SW480 (cell line): ENCODE measurements at regions not wholly inside any gene's neighbourhood (a gene's known extent, or its start where the extent isn't known, plus 50 kb on each side); places are given as distances from the start of the nearest gene placed in this dataset.

Experiments used
- DNase-seq: peaks from one replicate; pipeline ENCODE4 v3.0.0-alpha.2; 2016; ENCODE audit warnings: low spot score

DNA sequence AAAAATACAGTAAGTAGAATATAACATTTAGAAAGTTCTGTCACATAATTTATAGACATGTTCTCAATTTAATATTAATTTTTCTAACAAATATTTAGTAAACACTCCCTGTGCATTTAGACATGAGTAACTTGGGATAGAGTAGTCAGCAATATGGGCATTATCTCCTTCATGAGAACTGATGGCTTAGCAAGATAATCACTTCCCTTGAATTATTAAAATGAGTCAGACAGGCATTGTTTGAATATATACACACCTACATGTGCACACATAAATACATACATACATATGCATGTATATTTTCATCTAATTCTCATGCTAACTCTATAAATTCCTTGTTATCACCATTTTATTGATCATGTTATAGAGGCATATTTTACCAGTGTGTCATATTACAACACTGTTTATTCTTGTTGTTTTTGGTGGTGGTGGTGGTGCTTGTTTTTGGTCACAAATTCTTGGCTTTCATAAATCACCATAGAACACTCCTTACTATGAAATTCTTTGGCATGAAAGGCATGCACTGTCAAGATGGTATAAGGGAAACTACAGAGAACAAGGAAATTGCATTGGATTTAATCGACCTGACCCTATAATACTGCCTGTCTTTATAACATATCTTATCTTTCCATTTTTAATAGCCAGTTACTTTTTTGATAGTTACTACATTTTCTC is 434.5 kb upstream of the MANEA start:
- no peak for DNase-seq

- DNase-seq: no peak
These were observed 433.7 kb upstream of the MANEA start for GRCh38 chr6:95143408-95144180.

DNA sequence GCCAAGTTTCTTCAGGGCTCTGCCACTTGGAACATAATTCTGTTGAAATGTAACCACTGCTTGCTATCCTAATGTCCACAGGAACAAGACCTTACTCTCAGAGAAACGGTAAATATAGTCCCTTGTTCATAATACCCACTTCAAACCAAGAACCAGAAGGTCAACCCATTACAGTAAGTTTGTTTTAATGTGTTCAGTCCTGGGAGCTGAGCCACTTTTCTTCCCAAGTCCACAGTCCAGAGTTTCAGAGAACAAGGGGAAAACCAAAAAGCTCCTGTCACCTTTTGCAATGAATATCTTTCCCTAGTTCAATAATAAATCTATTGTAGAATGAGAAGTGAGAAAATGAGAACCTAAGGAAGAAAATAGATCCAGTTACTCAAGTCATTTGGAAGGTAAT is 431.9 kb upstream of the MANEA start:
- no peak for DNase-seq

DNA sequence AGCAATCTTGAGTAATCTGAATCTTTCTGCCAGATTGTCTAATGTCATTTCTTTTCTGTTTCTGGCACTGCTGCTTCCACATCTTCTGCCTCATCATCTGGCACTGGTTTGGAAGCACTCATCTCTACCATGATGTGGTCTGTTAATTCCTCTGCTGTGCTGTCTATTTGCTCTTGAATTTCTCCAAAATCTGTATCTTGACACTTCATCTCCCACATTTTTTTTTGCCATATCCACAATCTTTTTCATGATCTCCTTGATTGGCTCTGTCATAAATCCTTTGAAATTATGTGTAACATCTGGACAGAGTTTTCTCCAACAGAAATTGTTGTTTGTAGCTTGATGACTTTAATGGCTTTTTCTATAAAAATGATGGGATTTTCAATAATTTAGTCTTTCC is 417.8 kb upstream of the MANEA start:
- no peak for DNase-seq

DNA sequence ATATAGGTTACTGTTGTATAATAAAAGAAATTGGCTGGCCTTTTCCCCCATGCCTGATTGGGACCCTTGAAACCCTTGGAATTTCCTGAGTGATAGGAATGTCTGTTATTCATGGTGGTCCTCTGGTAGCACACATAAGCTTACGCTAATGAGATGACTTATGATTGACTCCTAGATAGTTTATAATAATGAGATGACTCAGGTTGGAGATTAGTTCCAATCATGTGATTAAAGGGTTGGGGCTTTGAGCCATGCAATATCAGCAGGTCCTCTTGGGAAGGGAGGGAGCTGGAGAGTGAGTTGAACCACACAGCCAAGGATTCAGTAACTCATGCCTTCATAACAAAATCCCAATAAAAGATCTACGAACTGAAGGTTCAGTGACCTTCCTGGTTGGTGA is 407.6 kb upstream of the MANEA start:
- DNase-seq: no peak

GRCh38 chr6:95175927-95176675 is 401.2 kb upstream of the MANEA start:
- DNase-seq: no peak

DNA sequence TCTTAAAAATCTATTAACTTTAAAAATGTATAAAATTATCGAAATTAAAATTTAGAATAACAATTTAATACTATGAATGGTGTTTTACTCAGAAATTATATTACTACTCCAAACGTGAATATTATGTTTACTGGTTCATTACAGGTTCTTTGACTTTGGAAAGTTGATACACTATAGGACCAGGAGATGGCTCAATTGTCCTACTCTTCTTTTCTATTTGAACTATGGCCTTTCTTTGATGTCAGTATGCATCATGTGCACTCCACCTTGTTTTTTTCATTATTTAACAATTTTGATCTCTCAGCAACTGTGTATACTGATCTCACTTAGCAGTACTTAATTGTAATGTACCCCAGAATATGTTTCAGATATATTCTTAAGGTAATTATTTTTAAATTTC is 391.5 kb upstream of the MANEA start:
- peak; percentile 51 for DNase-seq

DNA sequence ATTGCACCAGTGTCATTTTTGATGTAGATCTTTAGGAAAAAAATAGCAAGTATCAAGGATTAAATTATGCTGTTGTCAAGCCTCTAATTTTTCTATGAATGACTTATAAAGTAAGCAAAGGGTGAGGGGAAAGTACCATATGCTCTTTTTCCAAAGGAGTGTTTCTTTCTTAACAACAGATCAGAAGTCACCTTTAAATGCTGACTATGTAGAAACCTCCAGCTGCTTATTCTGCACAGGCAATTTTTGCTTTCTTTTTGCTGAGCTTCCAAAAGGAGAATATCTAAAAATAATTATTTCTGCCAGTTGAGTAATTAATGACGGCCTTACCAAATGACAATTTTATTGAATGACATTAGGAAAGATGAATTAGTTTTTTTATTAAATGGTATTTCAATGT is 390.6 kb upstream of the MANEA start:
- DNase-seq: no peak

DNA sequence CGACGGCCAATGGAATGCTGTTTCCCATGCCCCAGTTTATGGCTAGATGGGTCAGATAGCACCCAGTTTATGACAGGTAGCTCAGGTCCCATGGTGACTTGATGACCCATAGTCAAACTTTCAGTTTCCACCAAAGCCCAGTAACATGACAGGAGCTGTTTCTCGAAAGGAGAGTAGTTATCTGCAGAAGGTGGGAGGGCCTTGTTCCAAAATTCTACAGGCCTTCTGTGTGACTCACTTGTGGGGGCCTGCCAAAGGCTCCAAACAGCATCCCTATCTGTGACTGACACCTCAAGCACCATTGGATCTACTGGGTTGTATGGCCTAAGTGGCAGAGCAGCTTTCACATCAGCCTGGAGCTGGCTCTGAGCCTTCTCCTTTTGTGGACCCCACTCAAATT is 379.7 kb upstream of the MANEA start:
- DNase-seq: no peak

- peak; percentile 7 for DNase-seq
These were observed 374.1 kb upstream of the MANEA start for GRCh38 chr6:95203153-95203754.

GRCh38 chr6:95204178-95204577 is 373.2 kb upstream of the MANEA start:
- no peak for DNase-seq

GRCh38 chr6:95208621-95209020 is 368.7 kb upstream of the MANEA start:
- DNase-seq: no peak

GRCh38 chr6:95209074-95209473 is 368.3 kb upstream of the MANEA start:
- no peak for DNase-seq

DNA sequence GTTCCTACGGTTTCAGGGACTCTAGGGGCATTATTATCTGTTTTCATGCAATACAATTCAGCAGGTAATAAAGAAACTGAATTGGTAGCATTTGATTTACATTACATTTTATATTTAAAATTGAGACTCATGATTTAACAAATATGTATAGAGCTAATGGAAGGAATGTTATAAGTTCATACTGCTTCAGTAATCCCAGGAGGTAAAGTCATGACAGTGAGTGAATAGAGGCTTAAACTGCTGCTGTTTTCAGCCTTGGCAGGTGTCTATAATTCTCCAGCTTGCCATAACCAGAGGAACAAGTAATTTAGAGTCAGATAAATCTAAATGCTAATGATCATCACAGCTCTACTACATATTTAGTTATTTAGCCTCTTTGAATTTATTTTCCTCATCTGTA is 360.8 kb upstream of the MANEA start:
- no peak for DNase-seq

GRCh38 chr6:95227351-95227750 is 350.0 kb upstream of the MANEA start:
- DNase-seq: no peak

- peak; percentile 32 for DNase-seq
These were observed 348.7 kb upstream of the MANEA start for GRCh38 chr6:95228636-95229035.

GRCh38 chr6:95230071-95230740 is 347.1 kb upstream of the MANEA start:
- DNase-seq: no peak

DNA sequence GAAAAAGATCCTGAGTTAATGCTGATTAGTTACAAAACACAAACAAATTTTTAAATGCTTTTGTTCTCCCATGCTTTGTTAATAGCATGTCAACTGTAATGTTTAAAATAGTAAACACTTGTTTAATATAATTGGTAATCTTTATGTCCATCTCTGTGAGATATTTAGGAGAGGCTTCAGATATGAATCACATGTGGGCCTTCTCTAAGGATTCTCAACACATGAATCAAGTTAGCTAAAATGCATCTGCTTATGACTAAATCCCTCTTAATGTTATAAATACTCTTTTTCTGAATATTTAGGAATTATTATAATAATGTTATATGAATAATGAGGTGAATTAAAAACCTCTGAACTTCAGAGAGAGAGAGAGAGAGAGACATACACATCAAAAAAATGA is 345.9 kb upstream of the MANEA start:
- DNase-seq: no peak

GRCh38 chr6:95232446-95232845 is 344.9 kb upstream of the MANEA start:
- no peak for DNase-seq

GRCh38 chr6:95233879-95234278 is 343.5 kb upstream of the MANEA start:
- DNase-seq: no peak

DNA sequence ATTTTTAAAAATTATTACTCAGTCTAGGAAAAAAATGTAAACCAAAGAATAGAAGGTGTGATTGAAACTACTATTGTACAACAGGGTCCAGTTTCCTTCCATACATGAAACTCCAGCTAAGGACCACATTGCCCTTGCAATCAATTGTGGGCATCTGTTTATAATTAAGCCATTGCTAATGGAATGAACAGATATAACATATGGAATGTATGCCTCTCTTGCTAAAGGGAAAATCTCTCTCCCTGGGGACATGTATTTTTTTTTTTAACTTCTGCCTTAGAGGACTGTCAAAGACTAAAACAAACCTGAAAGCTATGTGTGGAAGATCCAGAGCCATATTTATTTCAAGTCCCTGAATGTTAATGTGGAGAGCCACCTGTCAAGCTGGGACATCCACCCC is 336.8 kb upstream of the MANEA start:
- no peak for DNase-seq

- no peak for DNase-seq
These were observed 334.8 kb upstream of the MANEA start for GRCh38 chr6:95242560-95242959.
